GM12891 (cell line): ENCODE measurements at regions not wholly inside any gene's neighbourhood (a gene's known extent, or its start where the extent isn't known, plus 50 kb on each side); places are given as distances from the start of the nearest gene placed in this dataset.

ENCODE experiments used
- POLR2A ChIP-seq: IDR thresholded peaks from 2 replicates; pipeline ENCODE4 v1.6.1; 2011; ENCODE audit warnings: low read depth, low read length, control low read depth
- POLR2AphosphoS5 ChIP-seq: IDR thresholded peaks from 2 replicates; pipeline ENCODE4 v1.6.1; 2011; ENCODE audit warnings: low read depth, low read length, control low read depth

GRCh38 chr12:124194264-124194892 is 100.5 kb upstream of the RFLNA start:
- no peak for TF ChIP-seq POLR2AphosphoS5
- TF ChIP-seq POLR2A: no peak
